ENCODE measurements at regions not wholly inside any gene's neighbourhood (a gene's known extent, or its start where the extent isn't known, plus 50 kb on each side); places are given as distances from the start of the nearest gene placed in this dataset.

DNA sequence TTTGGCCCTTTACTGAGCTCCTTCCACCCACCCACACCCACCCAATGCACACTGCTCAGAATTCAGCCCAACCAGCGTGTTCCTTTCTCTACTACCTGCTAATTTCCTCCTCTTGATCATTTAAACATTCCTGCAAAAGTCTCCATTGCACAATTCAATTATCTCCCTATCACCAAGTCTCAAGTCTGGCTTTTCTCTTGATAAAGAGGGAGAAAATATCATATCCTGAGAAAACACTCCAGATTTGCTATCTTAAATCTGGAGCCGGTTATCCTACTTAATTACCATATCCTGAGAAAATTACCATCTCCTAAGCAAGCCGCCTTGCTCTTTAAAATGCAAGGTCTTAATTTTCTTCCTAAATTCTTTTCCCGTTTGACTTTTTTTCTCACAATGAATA, 505.5 kb downstream of the XPNPEP1 start:
- Histone ChIP-seq H3K4me1 (peaks cover 0 to 15% (median 4%) of the 10 kb centered on the region in 4 donors), H3K9me3 (no peaks in the 10 kb centered on the region), H3K27me3 (no peaks in the 10 kb centered on the region), H3K4me3 (no peak overlapping the region), H3K27ac (replicated peaks in 1 of 4) (no peak overlapping the region), H3K36me3 (no peaks in the 10 kb centered on the region)
- 70% methylated on average over 4 of the region's 4 CpGs for WGBS
- intact Hi-C loops (cut with DNase I): no loop called here
- TF ChIP-seq, protein P1, sequence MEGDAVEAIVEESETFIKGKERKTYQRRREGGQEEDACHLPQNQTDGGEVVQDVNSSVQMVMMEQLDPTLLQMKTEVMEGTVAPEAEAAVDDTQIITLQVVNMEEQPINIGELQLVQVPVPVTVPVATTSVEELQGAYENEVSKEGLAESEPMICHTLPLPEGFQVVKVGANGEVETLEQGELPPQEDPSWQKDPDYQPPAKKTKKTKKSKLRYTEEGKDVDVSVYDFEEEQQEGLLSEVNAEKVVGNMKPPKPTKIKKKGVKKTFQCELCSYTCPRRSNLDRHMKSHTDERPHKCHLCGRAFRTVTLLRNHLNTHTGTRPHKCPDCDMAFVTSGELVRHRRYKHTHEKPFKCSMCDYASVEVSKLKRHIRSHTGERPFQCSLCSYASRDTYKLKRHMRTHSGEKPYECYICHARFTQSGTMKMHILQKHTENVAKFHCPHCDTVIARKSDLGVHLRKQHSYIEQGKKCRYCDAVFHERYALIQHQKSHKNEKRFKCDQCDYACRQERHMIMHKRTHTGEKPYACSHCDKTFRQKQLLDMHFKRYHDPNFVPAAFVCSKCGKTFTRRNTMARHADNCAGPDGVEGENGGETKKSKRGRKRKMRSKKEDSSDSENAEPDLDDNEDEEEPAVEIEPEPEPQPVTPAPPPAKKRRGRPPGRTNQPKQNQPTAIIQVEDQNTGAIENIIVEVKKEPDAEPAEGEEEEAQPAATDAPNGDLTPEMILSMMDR (IDR thresholded peaks at IDR 0.05): no peak
- TF ChIP-seq POLR2AphosphoS5 (IDR thresholded peaks at IDR 0.05) (no peak), POLR2A (IDR thresholded peaks at IDR 0.05; ENCODE audit: low read depth) (no peak), EP300 (IDR thresholded peaks at IDR 0.05) (no peak)
- no peak for DNase-seq (ENCODE audit: extremely low spot score)

DNA sequence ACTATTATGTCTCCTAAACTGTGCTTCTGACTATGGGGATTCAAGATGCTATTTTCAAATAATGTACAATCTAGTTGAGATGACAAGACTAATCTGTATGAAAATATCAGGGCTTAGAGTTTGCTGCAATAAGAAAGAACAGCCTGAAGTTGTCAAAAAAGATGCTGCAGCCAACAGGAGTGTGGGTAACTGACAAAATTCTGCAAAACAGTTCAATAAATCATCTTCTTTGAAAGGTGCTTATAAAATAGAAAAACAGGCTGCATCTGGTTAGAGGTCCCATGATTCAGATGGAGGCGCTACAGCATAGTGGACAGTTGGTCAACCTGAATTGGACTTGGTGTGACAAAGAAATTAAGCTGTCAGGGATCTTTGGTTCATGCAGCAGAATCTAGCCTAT, 511.0 kb downstream of the XPNPEP1 start:
- H3K27ac ChIP-seq (replicated peaks in 1 of 4): peak overlapping the region in 1 of 4 donors; percentile 44
- TF ChIP-seq EP300 (IDR thresholded peaks at IDR 0.05) (no peak), POLR2A (IDR thresholded peaks at IDR 0.05; ENCODE audit: low read depth) (no peak), POLR2AphosphoS5 (IDR thresholded peaks at IDR 0.05) (no peak)
- TF ChIP-seq, protein P1 (IDR thresholded peaks at IDR 0.05): no peak
- DNase-seq (ENCODE audit: extremely low spot score): no peak
- no peaks in the 10 kb centered on the region for H3K9me3 ChIP-seq
- H3K36me3 ChIP-seq: no peaks in the 10 kb centered on the region
- WGBS: 73% methylated on average over 1 of the region's 1 CpG
- intact Hi-C loops (cut with DNase I): no loop called here
- H3K4me3 ChIP-seq: no peak overlapping the region
- no peaks in the 10 kb centered on the region for H3K27me3 ChIP-seq
- peaks cover 0 to 3% (median 0%) of the 10 kb centered on the region in 4 donors for H3K4me1 ChIP-seq

DNA sequence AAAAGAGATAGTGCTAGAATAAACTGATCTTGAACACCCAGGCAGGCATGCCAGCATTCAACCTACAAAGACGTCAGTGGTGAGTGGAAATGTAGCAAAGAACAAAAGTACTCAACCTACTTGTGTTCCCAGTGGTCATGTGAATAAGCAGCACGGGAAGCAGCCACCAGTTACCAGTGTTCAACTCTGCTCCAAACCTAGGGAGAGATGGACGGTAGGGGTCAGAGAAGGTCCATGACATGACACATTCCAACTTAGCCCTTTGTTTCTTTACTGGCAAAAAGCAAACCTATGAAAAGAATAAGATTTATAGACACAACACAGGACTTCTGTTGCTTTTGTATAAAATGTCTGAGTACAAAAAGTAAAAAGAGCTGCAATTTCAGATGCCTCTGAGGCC, 511.4 kb downstream of the XPNPEP1 start:
- Histone ChIP-seq H3K27ac (replicated peaks in 1 of 4) (peak overlapping the region in 1 of 4 donors; percentile 44), H3K27me3 (no peaks in the 10 kb centered on the region), H3K4me3 (no peak overlapping the region), H3K4me1 (peaks cover 0 to 3% (median 0%) of the 10 kb centered on the region in 4 donors), H3K9me3 (no peaks in the 10 kb centered on the region), H3K36me3 (no peaks in the 10 kb centered on the region)
- 33% methylated on average over 3 of the region's 3 CpGs for WGBS
- TF ChIP-seq EP300 (IDR thresholded peaks at IDR 0.05) (no peak), POLR2AphosphoS5 (IDR thresholded peaks at IDR 0.05) (no peak), POLR2A (IDR thresholded peaks at IDR 0.05; ENCODE audit: low read depth) (no peak)
- TF ChIP-seq, protein P1 (IDR thresholded peaks at IDR 0.05): no peak
- DNase-seq (ENCODE audit: extremely low spot score): no peak
- intact Hi-C loops (cut with DNase I): no loop called here

DNA sequence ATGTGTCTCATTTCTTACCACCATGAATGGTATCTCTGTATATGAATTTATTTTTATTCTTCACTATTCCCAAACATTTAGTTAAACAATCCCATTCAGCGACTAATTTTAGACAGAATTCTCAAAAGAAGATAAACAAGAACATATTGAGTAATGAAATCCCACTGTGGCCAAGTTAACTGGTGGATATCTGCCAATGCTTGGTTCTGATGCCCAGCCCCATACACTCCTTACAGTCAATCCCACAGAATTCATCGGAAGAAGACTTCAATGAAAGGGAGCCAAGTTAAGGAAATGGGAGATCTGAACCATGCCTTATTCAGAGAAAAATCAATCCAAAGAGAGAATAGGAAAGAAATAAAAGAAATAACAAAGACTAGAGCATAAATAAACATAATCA, 518.0 kb downstream of the XPNPEP1 start:
- Histone ChIP-seq H3K4me1 (no peaks in the 10 kb centered on the region), H3K9me3 (no peaks in the 10 kb centered on the region), H3K36me3 (no peaks in the 10 kb centered on the region), H3K4me3 (no peak overlapping the region), H3K27ac (replicated peaks in 1 of 4) (no peak overlapping the region), H3K27me3 (no peaks in the 10 kb centered on the region)
- intact Hi-C loops (cut with DNase I): no loop called here
- WGBS: 84% methylated on average over 2 of the region's 2 CpGs
- TF ChIP-seq POLR2A (IDR thresholded peaks at IDR 0.05; ENCODE audit: low read depth): no peak
- TF ChIP-seq EP300 (IDR thresholded peaks at IDR 0.05): no peak
- no peak for TF ChIP-seq POLR2AphosphoS5 (IDR thresholded peaks at IDR 0.05)
- TF ChIP-seq, protein P1 (IDR thresholded peaks at IDR 0.05): no peak
- no peak for DNase-seq (ENCODE audit: extremely low spot score)

DNA sequence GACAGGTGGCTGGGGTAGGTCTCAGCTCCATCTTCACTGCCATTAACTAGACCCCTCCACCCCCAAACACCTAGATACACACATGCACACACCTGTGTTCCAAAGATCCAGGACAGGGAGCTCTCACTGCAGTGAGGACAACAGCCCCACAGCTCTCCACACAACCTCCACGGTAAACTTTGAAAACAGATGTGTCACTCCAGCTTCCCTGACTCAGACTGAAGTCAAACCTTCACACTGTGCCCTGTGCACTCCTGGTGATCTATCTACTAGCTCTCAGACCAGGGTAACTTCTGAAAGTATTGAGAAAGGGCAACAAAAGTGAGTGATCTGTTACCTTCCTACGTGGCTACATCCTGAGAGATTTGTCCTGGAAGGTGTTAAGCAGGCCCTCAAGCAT, 519.8 kb downstream of the XPNPEP1 start:
- WGBS: 79% methylated on average over 2 of the region's 2 CpGs
- H3K36me3 ChIP-seq: no peaks in the 10 kb centered on the region
- intact Hi-C loops (cut with DNase I): no loop called here
- H3K27me3 ChIP-seq: no peaks in the 10 kb centered on the region
- TF ChIP-seq POLR2AphosphoS5 (IDR thresholded peaks at IDR 0.05) (no peak), EP300 (IDR thresholded peaks at IDR 0.05) (no peak), POLR2A (IDR thresholded peaks at IDR 0.05; ENCODE audit: low read depth) (no peak)
- TF ChIP-seq, protein P1 (IDR thresholded peaks at IDR 0.05): no peak
- no peaks in the 10 kb centered on the region for H3K9me3 ChIP-seq
- no peak overlapping the region for H3K27ac ChIP-seq (replicated peaks in 1 of 4)
- no peak overlapping the region for H3K4me3 ChIP-seq
- H3K4me1 ChIP-seq: no peaks in the 10 kb centered on the region
- no peak for DNase-seq (ENCODE audit: extremely low spot score)
